ENCODE measurements at regions not wholly inside any gene's neighbourhood (a gene's known extent, or its start where the extent isn't known, plus 50 kb on each side); places are given as distances from the start of the nearest gene placed in this dataset.

DNA sequence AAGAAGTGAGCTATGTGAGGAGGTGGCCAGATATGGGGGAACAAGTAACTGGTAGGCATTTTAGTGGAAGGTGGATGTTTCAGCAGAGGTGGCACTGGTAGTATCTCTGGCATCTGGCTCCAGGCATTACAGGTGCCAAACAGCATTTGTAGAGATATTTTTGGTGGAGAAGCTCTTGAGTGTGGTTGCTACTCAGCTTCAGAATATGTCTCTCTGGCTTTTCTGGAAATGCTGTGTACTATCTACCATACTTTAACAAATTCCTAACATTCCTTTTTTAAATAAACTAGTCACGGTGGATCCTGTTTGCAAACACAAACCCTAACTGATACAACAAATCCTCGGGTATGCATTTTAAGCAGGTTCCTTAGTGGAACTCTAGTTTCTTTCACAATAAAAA is 128.0 kb downstream of the BARX2 start:
- Histone ChIP-seq H3K36me3 (ENCODE audit: control insufficient read depth, insufficient read depth, low read length) (no peaks in the 10 kb centered on the region), H3K4me3 (ENCODE audit: low read depth, low read length) (no peak overlapping the region), H3K4me1 (ENCODE audit: control insufficient read depth, insufficient read depth, low read length) (no peaks in the 10 kb centered on the region), H3K9ac (ENCODE audit: low read depth, low read length) (no peak overlapping the region), H3K27me3 (ENCODE audit: control insufficient read depth, insufficient read depth, low read length) (no peaks in the 10 kb centered on the region), H3K27ac (ENCODE audit: low read depth, low read length) (no peak overlapping the region), H3K9me3 (ENCODE audit: control insufficient read depth, insufficient read depth, low read length) (no peaks in the 10 kb centered on the region)

DNA sequence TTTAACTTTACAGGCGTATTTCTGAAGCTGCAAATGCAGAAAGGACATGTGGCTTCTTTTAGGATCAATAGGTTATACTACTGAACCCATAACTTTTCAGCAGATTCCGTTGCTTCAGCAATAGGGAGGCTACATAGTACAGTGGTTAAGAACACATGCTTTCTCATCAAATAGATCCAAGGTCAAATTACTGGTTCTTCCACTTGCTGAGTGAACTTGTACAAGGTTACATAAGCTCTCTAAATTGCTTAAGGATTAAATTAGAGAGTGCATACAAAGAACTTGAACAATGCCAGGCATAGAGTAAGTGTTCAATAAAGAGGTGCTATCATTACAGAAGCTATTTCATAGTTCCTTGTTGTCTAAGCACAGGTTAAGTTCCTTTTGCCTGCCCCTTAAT is 129.6 kb downstream of the BARX2 start:
- Histone ChIP-seq H3K9ac (ENCODE audit: low read depth, low read length) (no peak overlapping the region), H3K27me3 (ENCODE audit: control insufficient read depth, insufficient read depth, low read length) (no peaks in the 10 kb centered on the region), H3K27ac (ENCODE audit: low read depth, low read length) (no peak overlapping the region), H3K4me1 (ENCODE audit: control insufficient read depth, insufficient read depth, low read length) (no peaks in the 10 kb centered on the region), H3K36me3 (ENCODE audit: control insufficient read depth, insufficient read depth, low read length) (no peaks in the 10 kb centered on the region), H3K4me3 (ENCODE audit: low read depth, low read length) (no peak overlapping the region), H3K9me3 (ENCODE audit: control insufficient read depth, insufficient read depth, low read length) (no peaks in the 10 kb centered on the region)

DNA sequence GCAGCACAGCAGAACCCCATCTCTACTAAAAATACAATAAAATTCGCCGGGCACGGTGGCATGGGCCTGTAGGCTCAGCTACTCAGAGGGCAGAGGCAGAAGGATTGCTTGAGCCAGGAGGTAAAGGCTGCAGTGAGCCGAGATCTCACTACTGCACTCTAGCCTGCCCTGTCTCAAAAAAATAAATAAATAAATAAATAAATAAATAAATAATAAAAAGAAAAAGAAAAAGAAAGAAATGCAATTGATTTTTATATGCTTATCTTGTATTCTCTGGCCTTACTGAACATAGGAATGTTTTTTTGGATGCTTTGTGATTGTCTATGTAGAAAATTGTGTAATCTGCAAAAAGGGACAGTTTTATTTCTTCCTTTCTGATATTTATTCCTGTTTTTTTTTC is 132.5 kb downstream of the BARX2 start:
- H3K27ac ChIP-seq (ENCODE audit: low read depth, low read length): no peak overlapping the region
- no peak overlapping the region for H3K4me3 ChIP-seq (ENCODE audit: low read depth, low read length)
- no peaks in the 10 kb centered on the region for H3K4me1 ChIP-seq (ENCODE audit: control insufficient read depth, insufficient read depth, low read length)
- no peaks in the 10 kb centered on the region for H3K9me3 ChIP-seq (ENCODE audit: control insufficient read depth, insufficient read depth, low read length)
- H3K27me3 ChIP-seq (ENCODE audit: control insufficient read depth, insufficient read depth, low read length): no peaks in the 10 kb centered on the region
- no peaks in the 10 kb centered on the region for H3K36me3 ChIP-seq (ENCODE audit: control insufficient read depth, insufficient read depth, low read length)
- no peak overlapping the region for H3K9ac ChIP-seq (ENCODE audit: low read depth, low read length)

DNA sequence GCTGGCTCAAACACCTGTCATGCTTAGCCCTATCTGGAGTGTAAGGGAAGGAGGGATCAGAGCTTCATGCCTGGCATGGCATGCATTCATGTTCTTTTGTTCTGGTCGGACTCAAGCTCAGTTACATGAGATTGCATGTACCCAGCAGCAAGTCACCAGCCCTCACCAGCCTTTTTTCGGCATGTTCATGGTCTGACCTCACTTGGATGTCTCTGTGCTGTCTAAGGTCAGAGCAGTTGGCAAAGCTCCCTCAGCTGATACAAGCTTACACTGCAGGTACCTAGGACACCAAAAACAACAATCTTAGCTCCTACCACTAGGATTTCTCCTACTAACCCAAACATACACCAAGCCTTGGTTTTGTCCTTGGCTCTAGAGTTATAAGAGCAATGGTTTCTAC is 152.6 kb downstream of the BARX2 start:
- Histone ChIP-seq H3K27me3 (ENCODE audit: control insufficient read depth, insufficient read depth, low read length) (no peaks in the 10 kb centered on the region), H3K9me3 (ENCODE audit: control insufficient read depth, insufficient read depth, low read length) (0 out of 2 replicates have a peak, but pooled peaks cover under 1% of the 10 kb centered on the region), H3K36me3 (ENCODE audit: control insufficient read depth, insufficient read depth, low read length) (no peaks in the 10 kb centered on the region), H3K4me1 (ENCODE audit: control insufficient read depth, insufficient read depth, low read length) (no peaks in the 10 kb centered on the region), H3K9ac (ENCODE audit: low read depth, low read length) (no peak overlapping the region), H3K4me3 (ENCODE audit: low read depth, low read length) (no peak overlapping the region), H3K27ac (ENCODE audit: low read depth, low read length) (no peak overlapping the region)

DNA sequence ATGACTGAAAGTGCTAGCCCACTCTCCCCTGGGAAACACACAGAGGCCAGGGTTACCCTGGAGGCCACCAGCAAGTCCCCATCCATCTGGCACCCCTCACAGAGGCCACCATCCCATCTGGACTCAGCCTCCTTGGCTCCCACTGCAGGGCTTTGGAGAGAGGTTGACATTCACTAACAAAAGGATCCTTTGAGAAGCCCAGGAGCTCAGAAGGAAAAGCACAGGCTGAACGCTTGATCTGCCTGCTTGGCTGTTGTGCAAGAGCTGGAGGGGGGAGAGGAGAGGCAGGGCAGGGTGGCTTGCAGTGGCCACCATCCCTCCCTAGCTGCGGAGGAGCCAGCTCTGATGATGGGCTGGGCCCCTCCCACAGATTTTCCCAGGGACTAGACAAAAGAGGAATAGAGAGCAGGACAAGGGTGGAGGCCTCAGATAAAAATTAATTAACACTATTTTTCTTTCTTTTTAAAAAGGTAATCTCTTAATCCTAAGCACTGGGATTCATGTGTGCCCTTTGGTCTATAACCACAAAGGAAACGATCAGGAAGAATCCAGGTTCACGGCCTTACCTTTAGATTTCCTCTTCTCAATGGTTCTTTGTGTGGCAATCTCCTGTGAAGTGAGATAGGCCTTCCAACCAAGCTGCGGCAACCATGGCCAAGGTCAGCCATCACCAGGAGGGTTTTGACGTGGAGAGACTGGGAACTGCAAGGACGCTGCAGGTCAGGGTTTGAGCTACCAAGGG is 154.7 kb downstream of the BARX2 start:
- Histone ChIP-seq H3K27me3 (ENCODE audit: control insufficient read depth, insufficient read depth, low read length) (no peaks in the 10 kb centered on the region), H3K9ac (ENCODE audit: low read depth, low read length) (no peak overlapping the region), H3K36me3 (ENCODE audit: control insufficient read depth, insufficient read depth, low read length) (no peaks in the 10 kb centered on the region), H3K4me1 (ENCODE audit: control insufficient read depth, insufficient read depth, low read length) (no peaks in the 10 kb centered on the region), H3K4me3 (ENCODE audit: low read depth, low read length) (no peak overlapping the region), H3K9me3 (ENCODE audit: control insufficient read depth, insufficient read depth, low read length) (0 out of 2 replicates have a peak, but pooled peaks cover 1% of the 10 kb centered on the region), H3K27ac (ENCODE audit: low read depth, low read length) (no peak overlapping the region)

DNA sequence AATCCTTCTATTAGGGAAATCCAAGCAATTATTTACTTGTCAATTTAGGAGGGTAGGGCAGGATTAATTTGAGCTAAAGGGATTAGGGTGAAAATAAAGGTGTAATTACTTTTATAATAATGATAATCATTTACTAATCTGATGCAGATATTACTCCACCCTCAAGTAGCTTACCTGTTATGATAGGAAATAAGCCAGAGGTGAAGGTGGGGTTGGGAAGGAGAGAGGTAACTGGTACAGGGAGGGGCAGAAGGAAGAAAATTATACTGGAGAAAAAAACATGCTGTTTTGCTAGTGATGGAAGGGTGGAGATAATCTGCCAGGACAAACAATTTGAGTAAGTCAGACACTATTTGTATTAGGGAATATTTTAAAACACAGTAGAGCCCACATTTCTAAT is 157.7 kb downstream of the BARX2 start:
- no peaks in the 10 kb centered on the region for H3K27me3 ChIP-seq (ENCODE audit: control insufficient read depth, insufficient read depth, low read length)
- peaks cover 16% of the 10 kb centered on the region for H3K9me3 ChIP-seq (ENCODE audit: control insufficient read depth, insufficient read depth, low read length)
- no peak overlapping the region for H3K9ac ChIP-seq (ENCODE audit: low read depth, low read length)
- no peaks in the 10 kb centered on the region for H3K4me1 ChIP-seq (ENCODE audit: control insufficient read depth, insufficient read depth, low read length)
- H3K4me3 ChIP-seq (ENCODE audit: low read depth, low read length): no peak overlapping the region
- no peaks in the 10 kb centered on the region for H3K36me3 ChIP-seq (ENCODE audit: control insufficient read depth, insufficient read depth, low read length)
- H3K27ac ChIP-seq (ENCODE audit: low read depth, low read length): no peak overlapping the region

- no peaks in the 10 kb centered on the region for H3K27me3 ChIP-seq (ENCODE audit: control insufficient read depth, insufficient read depth, low read length)
- H3K4me3 ChIP-seq (ENCODE audit: low read depth, low read length): no peak overlapping the region
- H3K9ac ChIP-seq (ENCODE audit: low read depth, low read length): no peak overlapping the region
- no peak overlapping the region for H3K27ac ChIP-seq (ENCODE audit: low read depth, low read length)
- H3K4me1 ChIP-seq (ENCODE audit: control insufficient read depth, insufficient read depth, low read length): no peaks in the 10 kb centered on the region
- no peaks in the 10 kb centered on the region for H3K36me3 ChIP-seq (ENCODE audit: control insufficient read depth, insufficient read depth, low read length)
- peaks cover 35% of the 10 kb centered on the region for H3K9me3 ChIP-seq (ENCODE audit: control insufficient read depth, insufficient read depth, low read length)
Observed at GRCh38 chr11:129536338-129536737, 160.7 kb downstream of the BARX2 start.

DNA sequence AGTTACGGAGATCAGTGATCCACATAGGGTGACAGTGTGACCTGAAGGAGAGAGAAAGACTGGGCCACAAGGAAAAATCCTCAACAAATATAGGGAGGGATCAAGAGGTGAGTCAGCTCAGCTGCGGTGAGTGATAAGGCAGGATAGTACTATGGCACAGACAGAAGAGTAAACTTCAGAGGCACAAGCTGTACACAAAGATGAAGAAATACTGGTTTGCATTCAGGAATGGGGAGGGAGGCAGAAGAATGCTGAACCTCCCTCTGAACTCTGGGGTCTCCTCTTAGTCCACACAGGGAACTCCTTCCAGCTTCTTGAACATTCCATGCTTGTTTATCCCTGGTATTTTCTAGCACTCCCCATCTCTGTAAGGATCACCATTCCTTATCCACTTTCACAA is 162.7 kb downstream of the BARX2 start:
- H3K36me3 ChIP-seq (ENCODE audit: control insufficient read depth, insufficient read depth, low read length): no peaks in the 10 kb centered on the region
- no peak overlapping the region for H3K27ac ChIP-seq (ENCODE audit: low read depth, low read length)
- peaks cover 40% of the 10 kb centered on the region for H3K9me3 ChIP-seq (ENCODE audit: control insufficient read depth, insufficient read depth, low read length)
- no peaks in the 10 kb centered on the region for H3K4me1 ChIP-seq (ENCODE audit: control insufficient read depth, insufficient read depth, low read length)
- no peak overlapping the region for H3K4me3 ChIP-seq (ENCODE audit: low read depth, low read length)
- H3K27me3 ChIP-seq (ENCODE audit: control insufficient read depth, insufficient read depth, low read length): no peaks in the 10 kb centered on the region
- no peak overlapping the region for H3K9ac ChIP-seq (ENCODE audit: low read depth, low read length)

DNA sequence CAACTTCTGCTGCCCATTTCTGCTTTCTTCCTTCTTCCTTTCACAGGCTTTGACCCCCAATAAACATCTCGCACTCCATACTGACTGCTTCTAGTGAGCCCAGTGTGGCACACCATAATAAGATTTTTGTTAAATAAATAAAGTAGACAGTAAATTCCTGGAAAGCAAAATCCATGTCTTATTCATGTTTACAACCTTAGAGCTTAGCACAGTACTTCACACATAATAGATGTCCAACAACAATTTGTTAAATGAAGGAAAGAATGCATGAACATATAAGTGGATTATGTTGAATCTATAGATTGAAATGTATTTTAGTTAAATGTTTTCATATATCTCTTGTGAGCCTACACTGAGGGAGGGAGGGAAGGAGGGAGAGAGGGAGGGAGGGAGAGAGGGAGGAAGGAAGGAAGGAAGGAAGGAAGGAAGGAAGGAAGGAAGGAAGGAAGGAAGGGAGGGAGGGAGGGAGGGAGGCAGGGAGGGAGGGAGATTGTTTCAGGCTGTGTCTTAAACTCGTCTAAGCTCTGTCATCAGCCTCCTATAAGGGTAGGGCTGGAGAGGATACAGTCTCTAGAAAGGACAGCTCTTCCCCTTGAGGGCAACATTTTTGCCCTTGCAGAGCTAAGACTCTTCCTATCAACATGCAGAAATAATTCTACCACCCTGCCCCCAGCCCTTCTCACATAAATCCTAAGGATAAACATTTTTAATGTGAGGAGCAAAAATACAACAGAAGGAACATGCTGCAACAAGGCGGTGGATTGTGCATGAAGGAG is 168.1 kb downstream of the BARX2 start:
- Histone ChIP-seq H3K4me1 (ENCODE audit: control insufficient read depth, insufficient read depth, low read length) (no peaks in the 10 kb centered on the region), H3K4me3 (ENCODE audit: low read depth, low read length) (no peak overlapping the region), H3K27ac (ENCODE audit: low read depth, low read length) (no peak overlapping the region), H3K36me3 (ENCODE audit: control insufficient read depth, insufficient read depth, low read length) (no peaks in the 10 kb centered on the region), H3K27me3 (ENCODE audit: control insufficient read depth, insufficient read depth, low read length) (no peaks in the 10 kb centered on the region), H3K9me3 (ENCODE audit: control insufficient read depth, insufficient read depth, low read length) (peaks cover 27% of the 10 kb centered on the region), H3K9ac (ENCODE audit: low read depth, low read length) (no peak overlapping the region)

DNA sequence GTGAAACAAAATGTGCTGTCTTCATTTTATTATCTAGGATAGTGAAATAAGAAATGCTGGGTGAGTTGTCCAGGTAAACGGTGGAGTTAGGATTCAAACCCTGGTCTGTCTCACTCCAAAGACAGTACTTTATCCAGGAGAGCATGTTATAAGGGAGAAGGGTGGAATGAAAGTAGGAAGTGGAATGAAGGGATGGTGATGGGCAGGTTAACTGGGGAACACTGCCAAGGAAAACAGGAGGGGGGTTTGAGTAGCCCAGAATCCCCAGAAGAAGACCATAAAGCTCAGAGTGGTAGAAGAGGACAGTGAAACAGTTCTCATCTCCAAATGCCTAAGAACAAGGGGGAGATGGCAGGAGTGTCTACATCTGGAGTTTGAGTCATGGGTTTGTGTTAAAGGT is 169.0 kb downstream of the BARX2 start:
- H3K4me1 ChIP-seq (ENCODE audit: control insufficient read depth, insufficient read depth, low read length): no peaks in the 10 kb centered on the region
- H3K27ac ChIP-seq (ENCODE audit: low read depth, low read length): no peak overlapping the region
- no peak overlapping the region for H3K9ac ChIP-seq (ENCODE audit: low read depth, low read length)
- no peaks in the 10 kb centered on the region for H3K36me3 ChIP-seq (ENCODE audit: control insufficient read depth, insufficient read depth, low read length)
- H3K27me3 ChIP-seq (ENCODE audit: control insufficient read depth, insufficient read depth, low read length): no peaks in the 10 kb centered on the region
- peaks cover 22% of the 10 kb centered on the region for H3K9me3 ChIP-seq (ENCODE audit: control insufficient read depth, insufficient read depth, low read length)
- no peak overlapping the region for H3K4me3 ChIP-seq (ENCODE audit: low read depth, low read length)

DNA sequence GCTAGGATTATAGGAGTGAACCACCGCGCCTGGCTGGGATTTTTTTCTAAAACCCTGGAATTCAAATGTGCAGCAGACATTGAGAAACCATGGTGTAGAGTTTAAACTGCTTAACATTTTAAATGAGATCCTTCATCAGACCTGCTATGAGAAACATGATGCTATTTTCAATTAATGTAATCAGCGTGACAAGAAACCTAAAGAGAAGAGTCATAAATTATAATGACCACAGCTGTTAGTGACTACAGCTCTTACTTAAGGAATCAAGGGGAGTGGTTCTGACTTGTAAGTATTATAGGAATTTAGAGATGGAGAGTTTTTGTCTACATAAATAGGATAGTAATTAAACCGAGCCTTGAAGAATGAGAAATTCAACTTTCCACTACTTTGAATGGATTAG is 170.6 kb downstream of the BARX2 start:
- Histone ChIP-seq H3K4me1 (ENCODE audit: control insufficient read depth, insufficient read depth, low read length) (no peaks in the 10 kb centered on the region), H3K27me3 (ENCODE audit: control insufficient read depth, insufficient read depth, low read length) (no peaks in the 10 kb centered on the region), H3K9ac (ENCODE audit: low read depth, low read length) (no peak overlapping the region), H3K9me3 (ENCODE audit: control insufficient read depth, insufficient read depth, low read length) (peaks cover 28% of the 10 kb centered on the region), H3K36me3 (ENCODE audit: control insufficient read depth, insufficient read depth, low read length) (no peaks in the 10 kb centered on the region), H3K27ac (ENCODE audit: low read depth, low read length) (no peak overlapping the region), H3K4me3 (ENCODE audit: low read depth, low read length) (no peak overlapping the region)

All from HUES48 (cell line).